ENCODE measurements at regions not wholly inside any gene's neighbourhood (a gene's known extent, or its start where the extent isn't known, plus 50 kb on each side); places are given as distances from the start of the nearest gene placed in this dataset.

DNA sequence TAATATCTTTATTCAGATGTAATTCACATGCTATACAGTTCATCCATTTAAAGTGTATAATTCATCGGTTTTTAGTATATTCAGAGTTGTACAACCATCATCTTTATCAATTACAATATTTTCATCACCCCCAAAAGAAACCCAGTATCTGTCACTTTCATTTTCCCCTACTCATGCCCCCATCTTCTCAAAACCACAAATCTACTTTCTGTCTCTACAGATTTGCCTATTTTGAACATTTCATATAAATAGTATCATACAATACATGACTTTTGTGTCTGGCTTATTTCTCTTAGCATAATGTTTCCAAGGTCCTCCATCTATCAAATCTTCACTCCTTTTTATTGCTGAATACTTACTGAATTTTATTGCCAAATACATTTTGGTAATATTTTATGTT lies 305.1 kb upstream of the SGCD start:
- TF ChIP-seq, protein P1, sequence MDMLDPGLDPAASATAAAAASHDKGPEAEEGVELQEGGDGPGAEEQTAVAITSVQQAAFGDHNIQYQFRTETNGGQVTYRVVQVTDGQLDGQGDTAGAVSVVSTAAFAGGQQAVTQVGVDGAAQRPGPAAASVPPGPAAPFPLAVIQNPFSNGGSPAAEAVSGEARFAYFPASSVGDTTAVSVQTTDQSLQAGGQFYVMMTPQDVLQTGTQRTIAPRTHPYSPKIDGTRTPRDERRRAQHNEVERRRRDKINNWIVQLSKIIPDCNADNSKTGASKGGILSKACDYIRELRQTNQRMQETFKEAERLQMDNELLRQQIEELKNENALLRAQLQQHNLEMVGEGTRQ (IDR thresholded peaks at IDR 0.05) = no peak
- TF ChIP-seq REST (IDR thresholded peaks at IDR 0.05) = no peak
- TF ChIP-seq POLR2A (IDR thresholded peaks at IDR 0.05; ENCODE audit: low read length) = no peak
- no peak for TF ChIP-seq FOXS1 (CRISPR knock-in tag; IDR thresholded peaks at IDR 0.05)
- TF ChIP-seq, protein P2, sequence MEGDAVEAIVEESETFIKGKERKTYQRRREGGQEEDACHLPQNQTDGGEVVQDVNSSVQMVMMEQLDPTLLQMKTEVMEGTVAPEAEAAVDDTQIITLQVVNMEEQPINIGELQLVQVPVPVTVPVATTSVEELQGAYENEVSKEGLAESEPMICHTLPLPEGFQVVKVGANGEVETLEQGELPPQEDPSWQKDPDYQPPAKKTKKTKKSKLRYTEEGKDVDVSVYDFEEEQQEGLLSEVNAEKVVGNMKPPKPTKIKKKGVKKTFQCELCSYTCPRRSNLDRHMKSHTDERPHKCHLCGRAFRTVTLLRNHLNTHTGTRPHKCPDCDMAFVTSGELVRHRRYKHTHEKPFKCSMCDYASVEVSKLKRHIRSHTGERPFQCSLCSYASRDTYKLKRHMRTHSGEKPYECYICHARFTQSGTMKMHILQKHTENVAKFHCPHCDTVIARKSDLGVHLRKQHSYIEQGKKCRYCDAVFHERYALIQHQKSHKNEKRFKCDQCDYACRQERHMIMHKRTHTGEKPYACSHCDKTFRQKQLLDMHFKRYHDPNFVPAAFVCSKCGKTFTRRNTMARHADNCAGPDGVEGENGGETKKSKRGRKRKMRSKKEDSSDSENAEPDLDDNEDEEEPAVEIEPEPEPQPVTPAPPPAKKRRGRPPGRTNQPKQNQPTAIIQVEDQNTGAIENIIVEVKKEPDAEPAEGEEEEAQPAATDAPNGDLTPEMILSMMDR (IDR thresholded peaks at IDR 0.05) = no peak
- TF ChIP-seq EP300 (IDR thresholded peaks at IDR 0.05) = no peak
- TF ChIP-seq ZFP36 (IDR thresholded peaks at IDR 0.05; ENCODE audit: borderline replicate concordance, partially characterized antibody) = no peak
- TF ChIP-seq, protein P3, sequence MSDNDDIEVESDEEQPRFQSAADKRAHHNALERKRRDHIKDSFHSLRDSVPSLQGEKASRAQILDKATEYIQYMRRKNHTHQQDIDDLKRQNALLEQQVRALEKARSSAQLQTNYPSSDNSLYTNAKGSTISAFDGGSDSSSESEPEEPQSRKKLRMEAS (IDR thresholded peaks at IDR 0.05) = no peak

Measured in A549 (cell line).